GM19023 (cell line): ENCODE measurements at regions not wholly inside any gene's neighbourhood (a gene's known extent, or its start where the extent isn't known, plus 50 kb on each side); places are given as distances from the start of the nearest gene placed in this dataset.

ENCODE experiments used
- ATAC-seq: cut with Tn5 transposase; IDR thresholded peaks from one replicate; pipeline ENCODE4 v1.9.1; 2021; ENCODE audit warnings: mild to moderate bottlenecking, moderate library complexity; ENCODE audit not compliant: unreplicated experiment

- ATAC-seq, result no peak
Observed at GRCh38 chr19:31759359-31759758, 410.1 kb upstream of the TSHZ3 start.

- no peak for ATAC-seq
Observed at GRCh38 chr19:31761281-31761913, 412.2 kb upstream of the TSHZ3 start.

GRCh38 chr19:31770223-31770622, 421.0 kb upstream of the TSHZ3 start:
- ATAC-seq, result no peak

- no peak for ATAC-seq
Observed at GRCh38 chr19:31772915-31773314, 423.7 kb upstream of the TSHZ3 start.

GRCh38 chr19:31781542-31781941, 432.3 kb upstream of the TSHZ3 start:
- ATAC-seq, result no peak

- ATAC-seq, result no peak
Observed at GRCh38 chr19:31783592-31783991, 434.4 kb upstream of the TSHZ3 start.

- ATAC-seq, result no peak
Observed at GRCh38 chr19:31784671-31785101, 435.4 kb upstream of the TSHZ3 start.

- ATAC-seq, result no peak
Observed at GRCh38 chr19:31801611-31802010, 452.4 kb upstream of the TSHZ3 start.

- no peak for ATAC-seq
Observed at GRCh38 chr19:31803835-31804446, 454.7 kb upstream of the TSHZ3 start.

GRCh38 chr19:31804668-31805067, 455.4 kb upstream of the TSHZ3 start:
- ATAC-seq, result no peak

GRCh38 chr19:31810536-31811109, 461.4 kb upstream of the TSHZ3 start:
- no peak for ATAC-seq

GRCh38 chr19:31817971-31818797, 468.9 kb upstream of the TSHZ3 start:
- no peak for ATAC-seq

GRCh38 chr19:31818798-31819105, 469.5 kb upstream of the TSHZ3 start:
- ATAC-seq, result no peak

- ATAC-seq, result no peak
Observed at GRCh38 chr19:31819837-31820236, 470.6 kb upstream of the TSHZ3 start.

- ATAC-seq, result no peak
Observed at GRCh38 chr19:31821346-31821745, 472.1 kb upstream of the TSHZ3 start.

GRCh38 chr19:31825134-31826094, 476.2 kb upstream of the TSHZ3 start:
- no peak for ATAC-seq

GRCh38 chr19:31826325-31826724, 477.1 kb upstream of the TSHZ3 start:
- no peak for ATAC-seq

GRCh38 chr19:31831421-31832175, 482.4 kb upstream of the TSHZ3 start:
- ATAC-seq, result no peak

- ATAC-seq, result no peak
Observed at GRCh38 chr19:31832176-31832548, 482.9 kb upstream of the TSHZ3 start.

GRCh38 chr19:31834070-31834469, 484.8 kb upstream of the TSHZ3 start:
- ATAC-seq, result no peak
